ENCODE measurements at regions not wholly inside any gene's neighbourhood (a gene's known extent, or its start where the extent isn't known, plus 50 kb on each side); places are given as distances from the start of the nearest gene placed in this dataset.
"Not testable (repeated sequence)": the region's sequence is repeated elsewhere in the genome, so short reads cannot be mapped to it uniquely, and the experiment has no call there.

DNA sequence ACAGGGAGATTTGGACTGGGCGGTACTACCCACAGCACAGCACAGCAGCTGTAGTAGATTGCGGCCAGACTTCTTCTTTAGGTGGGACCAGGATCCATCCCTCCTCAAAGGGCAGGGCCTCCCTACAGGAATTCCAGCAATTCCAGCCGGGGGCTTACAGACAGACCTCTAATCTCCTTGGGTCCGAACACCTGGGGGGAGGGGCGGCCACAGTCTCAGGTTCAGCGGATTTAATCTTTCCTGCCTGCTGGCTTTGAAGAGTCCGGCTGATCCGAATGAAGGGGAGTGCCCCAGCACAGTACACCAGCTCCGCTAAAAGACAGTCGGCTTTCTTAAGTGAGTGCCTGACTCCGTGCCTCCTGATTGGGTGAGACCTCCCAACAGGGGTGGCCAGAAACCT, 1708.5 kb downstream of the BRINP3 start:
- peaks cover 5% of the 10 kb centered on the region for H3K36me3 Mint-ChIP-seq
- H3K9me3 Mint-ChIP-seq = peaks cover 7% of the 10 kb centered on the region
- no peaks in the 10 kb centered on the region for H3K27me3 Mint-ChIP-seq
- H3K4me1 Mint-ChIP-seq (ENCODE audit: unreplicated experiment) = no peaks in the 10 kb centered on the region
- no peak overlapping the region for H3K4me3 Mint-ChIP-seq
- TF ChIP-seq, protein P1, sequence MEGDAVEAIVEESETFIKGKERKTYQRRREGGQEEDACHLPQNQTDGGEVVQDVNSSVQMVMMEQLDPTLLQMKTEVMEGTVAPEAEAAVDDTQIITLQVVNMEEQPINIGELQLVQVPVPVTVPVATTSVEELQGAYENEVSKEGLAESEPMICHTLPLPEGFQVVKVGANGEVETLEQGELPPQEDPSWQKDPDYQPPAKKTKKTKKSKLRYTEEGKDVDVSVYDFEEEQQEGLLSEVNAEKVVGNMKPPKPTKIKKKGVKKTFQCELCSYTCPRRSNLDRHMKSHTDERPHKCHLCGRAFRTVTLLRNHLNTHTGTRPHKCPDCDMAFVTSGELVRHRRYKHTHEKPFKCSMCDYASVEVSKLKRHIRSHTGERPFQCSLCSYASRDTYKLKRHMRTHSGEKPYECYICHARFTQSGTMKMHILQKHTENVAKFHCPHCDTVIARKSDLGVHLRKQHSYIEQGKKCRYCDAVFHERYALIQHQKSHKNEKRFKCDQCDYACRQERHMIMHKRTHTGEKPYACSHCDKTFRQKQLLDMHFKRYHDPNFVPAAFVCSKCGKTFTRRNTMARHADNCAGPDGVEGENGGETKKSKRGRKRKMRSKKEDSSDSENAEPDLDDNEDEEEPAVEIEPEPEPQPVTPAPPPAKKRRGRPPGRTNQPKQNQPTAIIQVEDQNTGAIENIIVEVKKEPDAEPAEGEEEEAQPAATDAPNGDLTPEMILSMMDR (conservative IDR thresholded peaks at IDR 0.05) = no peak
- DNase-seq (ENCODE audit: extremely low spot score, unreplicated experiment) = no peak
- H3K27ac Mint-ChIP-seq = no peak overlapping the region

DNA sequence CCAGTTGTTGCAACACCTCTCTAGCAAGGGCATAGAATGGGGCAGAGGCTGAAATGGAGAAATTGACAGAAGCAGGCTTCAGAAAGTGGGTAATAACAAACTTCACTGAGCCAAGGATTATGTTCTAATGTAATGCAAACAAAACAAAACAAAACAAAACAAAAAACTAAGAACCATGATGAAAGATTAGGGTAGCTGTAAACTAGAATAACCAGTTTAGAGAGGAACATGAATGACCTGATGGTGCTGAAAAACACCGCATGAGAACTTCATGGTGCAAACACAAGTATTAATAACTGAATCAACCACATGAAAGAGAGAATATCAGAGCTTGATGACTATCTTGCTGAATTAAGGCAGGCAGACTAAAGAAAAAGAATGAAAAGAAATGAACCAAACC, 1707.7 kb downstream of the BRINP3 start:
- Mint-ChIP-seq H3K4me3 (peak overlapping the region; percentile 29), H3K27me3 (no peaks in the 10 kb centered on the region), H3K9me3 (peaks cover 7% of the 10 kb centered on the region), H3K36me3 (peaks cover 5% of the 10 kb centered on the region), H3K27ac (no peak overlapping the region), H3K4me1 (ENCODE audit: unreplicated experiment) (no peaks in the 10 kb centered on the region)
- DNase-seq (ENCODE audit: extremely low spot score, unreplicated experiment) = no peak
- TF ChIP-seq, protein P1 (conservative IDR thresholded peaks at IDR 0.05) = no peak

DNA sequence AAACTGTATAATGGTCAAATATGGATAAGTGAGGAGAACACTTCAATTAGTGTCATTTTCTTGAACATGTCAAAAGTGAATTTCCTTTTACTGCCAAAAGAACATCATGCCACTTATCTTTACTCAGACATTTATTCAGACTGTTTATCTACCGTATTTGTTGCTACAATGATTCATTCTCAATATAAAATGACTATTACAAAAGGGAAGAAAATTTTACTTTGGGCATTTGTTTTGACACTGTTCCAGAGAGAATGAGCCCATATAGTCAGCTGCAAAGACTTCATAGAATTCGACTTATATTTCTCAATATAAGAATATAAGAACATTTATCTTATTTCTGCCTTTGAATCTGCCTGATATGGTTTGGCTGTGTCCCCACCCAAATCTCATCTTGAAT, 1699.1 kb downstream of the BRINP3 start:
- no peak overlapping the region for H3K27ac Mint-ChIP-seq
- peaks cover 4% of the 10 kb centered on the region for H3K9me3 Mint-ChIP-seq
- no peak overlapping the region for H3K4me3 Mint-ChIP-seq
- no peaks in the 10 kb centered on the region for H3K4me1 Mint-ChIP-seq (ENCODE audit: unreplicated experiment)
- DNase-seq (ENCODE audit: extremely low spot score, unreplicated experiment) = no peak
- TF ChIP-seq, protein P1 (conservative IDR thresholded peaks at IDR 0.05) = no peak
- no peaks in the 10 kb centered on the region for H3K27me3 Mint-ChIP-seq
- H3K36me3 Mint-ChIP-seq = no peaks in the 10 kb centered on the region

DNA sequence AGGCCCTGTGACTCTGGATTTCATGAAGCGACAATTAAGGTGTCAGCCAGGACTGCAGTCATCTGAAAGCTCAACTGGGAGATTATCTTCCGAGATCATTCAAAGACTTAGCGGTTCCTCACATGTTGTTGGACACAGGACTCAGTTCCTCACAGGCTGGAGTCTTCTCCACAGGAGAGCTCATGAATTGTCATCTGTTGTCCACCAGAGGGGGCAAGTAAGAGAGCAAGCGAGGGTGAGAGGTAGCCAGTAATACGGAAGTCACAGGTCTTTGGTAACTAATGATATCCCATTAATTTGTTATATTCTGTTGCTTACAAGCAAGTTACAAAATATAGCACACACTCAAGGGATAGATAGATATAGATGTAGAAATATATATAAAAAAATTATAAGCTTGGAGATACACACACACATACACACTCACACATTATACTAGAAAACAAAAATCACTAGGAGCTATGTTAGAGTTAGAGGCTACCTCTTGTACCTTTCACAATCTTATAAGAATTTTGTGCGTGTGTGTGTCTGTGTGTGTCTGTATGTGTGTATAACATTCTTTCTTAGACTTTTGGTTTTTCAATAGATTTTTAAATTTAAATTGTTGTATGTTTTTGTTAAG, 1695.3 kb downstream of the BRINP3 start:
- no peak for DNase-seq (ENCODE audit: extremely low spot score, unreplicated experiment)
- H3K36me3 Mint-ChIP-seq = no peaks in the 10 kb centered on the region
- no peaks in the 10 kb centered on the region for H3K27me3 Mint-ChIP-seq
- H3K4me1 Mint-ChIP-seq (ENCODE audit: unreplicated experiment) = no peaks in the 10 kb centered on the region
- H3K9me3 Mint-ChIP-seq = no peaks in the 10 kb centered on the region
- no peak overlapping the region for H3K27ac Mint-ChIP-seq
- TF ChIP-seq, protein P1 (conservative IDR thresholded peaks at IDR 0.05) = peak; percentile 82
- no peak overlapping the region for H3K4me3 Mint-ChIP-seq

DNA sequence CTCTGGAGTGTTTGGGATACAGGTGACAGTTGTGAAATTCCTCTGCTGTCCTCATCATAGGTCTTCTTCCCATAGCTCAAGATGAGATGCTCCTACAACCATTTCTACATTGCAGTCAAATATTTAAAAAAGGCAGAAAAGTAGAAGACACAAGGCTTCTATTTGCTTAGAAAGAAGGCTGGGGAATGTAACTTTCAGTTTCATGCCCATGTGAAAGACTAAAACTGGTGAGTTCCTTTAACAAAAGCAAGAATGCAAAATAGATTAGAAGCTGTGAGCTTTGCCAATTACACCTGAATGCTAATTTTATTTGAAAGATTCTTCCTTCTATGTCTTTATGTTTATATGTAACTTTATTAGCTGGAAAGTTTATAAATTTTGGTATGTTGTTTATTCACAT, 1682.7 kb downstream of the BRINP3 start:
- Mint-ChIP-seq H3K4me1 (ENCODE audit: unreplicated experiment) (no peaks in the 10 kb centered on the region), H3K36me3 (no peaks in the 10 kb centered on the region), H3K27me3 (no peaks in the 10 kb centered on the region), H3K27ac (no peak overlapping the region), H3K9me3 (no peaks in the 10 kb centered on the region), H3K4me3 (no peak overlapping the region)
- DNase-seq (ENCODE audit: extremely low spot score, unreplicated experiment) = no peak
- TF ChIP-seq, protein P1 (conservative IDR thresholded peaks at IDR 0.05) = no peak

DNA sequence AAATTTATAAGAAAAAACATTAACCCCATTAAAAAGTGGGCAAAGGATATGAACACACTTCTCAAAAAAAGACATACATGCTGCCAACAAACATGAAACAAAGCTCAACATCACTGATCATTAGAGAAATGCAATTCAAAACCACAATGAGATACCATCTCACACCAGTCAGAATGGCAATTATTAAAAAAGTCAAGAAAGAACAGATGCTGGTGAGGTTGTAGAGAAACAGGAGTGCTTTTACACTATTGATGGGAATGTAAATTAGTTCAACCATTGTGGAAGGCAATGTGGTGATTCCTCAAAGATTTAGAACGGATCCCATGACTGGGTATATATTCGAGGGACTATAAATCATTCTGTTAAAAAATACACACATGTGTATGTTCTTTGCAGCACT, 1665.5 kb downstream of the BRINP3 start:
- not testable (repeated sequence) for H3K4me1 Mint-ChIP-seq (ENCODE audit: unreplicated experiment); H3K27me3 Mint-ChIP-seq; H3K27ac Mint-ChIP-seq; H3K36me3 Mint-ChIP-seq; H3K9me3 Mint-ChIP-seq; DNase-seq (ENCODE audit: extremely low spot score, unreplicated experiment); H3K4me3 Mint-ChIP-seq

DNA sequence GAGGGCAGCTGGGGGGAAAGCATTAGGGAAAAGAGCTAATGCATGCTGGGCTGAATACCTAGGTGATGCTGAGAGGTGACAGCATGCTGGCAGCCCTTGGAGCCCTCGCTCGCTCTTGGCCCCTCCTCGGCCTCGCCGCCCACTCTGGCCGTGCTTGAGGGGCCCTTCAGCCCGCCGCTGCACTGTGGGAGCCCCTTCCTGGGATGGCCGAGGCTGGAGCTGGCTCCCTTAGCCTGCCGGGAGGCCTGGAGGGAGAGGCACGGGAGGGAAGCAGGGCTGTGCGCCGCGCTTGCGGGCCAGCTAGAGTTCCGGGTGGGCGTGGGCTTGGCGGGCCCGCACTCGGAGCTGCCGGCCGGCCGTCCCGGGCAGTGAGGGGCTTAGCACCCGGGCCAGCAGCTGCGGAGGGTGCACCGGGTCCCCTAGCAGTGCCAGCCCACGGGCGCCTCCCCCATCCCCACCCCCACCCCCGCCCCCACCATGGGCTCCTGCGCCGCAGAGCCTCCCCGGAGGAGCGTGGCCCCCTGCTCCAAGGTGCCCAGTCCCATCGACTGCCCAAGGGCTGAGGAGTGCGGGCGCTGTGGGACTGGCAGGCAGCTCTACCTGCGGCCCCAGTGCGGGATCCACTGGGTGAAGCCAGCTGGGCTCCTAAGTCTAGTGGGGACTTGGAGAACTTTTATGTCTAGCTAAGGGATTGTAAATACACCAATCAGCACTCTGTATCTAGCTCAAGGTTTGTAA, 1664.7 kb downstream of the BRINP3 start:
- H3K4me3 Mint-ChIP-seq; H3K4me1 Mint-ChIP-seq (ENCODE audit: unreplicated experiment); H3K27me3 Mint-ChIP-seq; H3K27ac Mint-ChIP-seq; H3K36me3 Mint-ChIP-seq; H3K9me3 Mint-ChIP-seq; DNase-seq (ENCODE audit: extremely low spot score, unreplicated experiment): not testable (repeated sequence)

Measured in type B pancreatic cell (in vitro differentiated cells).